GM13977 (cell line): ENCODE measurements at regions not wholly inside any gene's neighbourhood (a gene's known extent, or its start where the extent isn't known, plus 50 kb on each side); places are given as distances from the start of the nearest gene placed in this dataset.

Source experiments
- DNase-seq: peaks from one replicate; pipeline ENCODE4 v3.0.0; 2012; ENCODE audit warnings: low spot score
- in situ Hi-C: fragments of 300-500 bp; cut with MboI; formaldehyde crosslinking; loops from one replicate; pipeline ENCODE4 v1.12.0; 2022; ENCODE audit warnings: low sequenced_read_pairs, low pct_unique_long_range_greater_than_20kb, mixed read lengths, inconsistent platforms; ENCODE audit not compliant: unreplicated experiment
- TF ChIP-seq, protein P1 (sequence below): IDR thresholded peaks from 2 replicates; pipeline ENCODE4 v1.5.1; 2012; ENCODE audit warnings: mild to moderate bottlenecking, control low read depth; ENCODE audit not compliant: insufficient read depth; ENCODE audit errors: extremely low read depth, missing control alignments

DNA sequence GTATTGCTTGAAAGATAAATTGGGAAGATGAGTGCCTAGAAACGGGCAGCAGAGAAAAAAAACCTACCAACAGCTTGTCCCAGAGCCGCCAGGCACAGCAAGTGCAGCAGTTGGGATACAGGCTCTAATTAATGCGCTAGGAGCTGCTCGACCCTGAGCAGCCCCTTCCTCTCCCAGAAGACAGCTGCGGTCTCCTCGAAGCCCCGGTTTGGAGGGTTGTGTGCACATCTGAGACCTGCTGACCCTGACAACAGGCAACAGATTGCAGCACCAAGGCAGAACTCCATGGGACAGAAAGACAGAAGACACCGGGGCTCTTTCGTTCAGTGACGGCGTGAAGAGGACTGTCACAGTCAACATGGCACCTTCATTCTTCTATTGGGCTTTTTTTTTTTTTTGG is 101.4 kb downstream of the TSEN15 start:
- in situ Hi-C loops, result no loop called here
- TF ChIP-seq, protein P1, sequence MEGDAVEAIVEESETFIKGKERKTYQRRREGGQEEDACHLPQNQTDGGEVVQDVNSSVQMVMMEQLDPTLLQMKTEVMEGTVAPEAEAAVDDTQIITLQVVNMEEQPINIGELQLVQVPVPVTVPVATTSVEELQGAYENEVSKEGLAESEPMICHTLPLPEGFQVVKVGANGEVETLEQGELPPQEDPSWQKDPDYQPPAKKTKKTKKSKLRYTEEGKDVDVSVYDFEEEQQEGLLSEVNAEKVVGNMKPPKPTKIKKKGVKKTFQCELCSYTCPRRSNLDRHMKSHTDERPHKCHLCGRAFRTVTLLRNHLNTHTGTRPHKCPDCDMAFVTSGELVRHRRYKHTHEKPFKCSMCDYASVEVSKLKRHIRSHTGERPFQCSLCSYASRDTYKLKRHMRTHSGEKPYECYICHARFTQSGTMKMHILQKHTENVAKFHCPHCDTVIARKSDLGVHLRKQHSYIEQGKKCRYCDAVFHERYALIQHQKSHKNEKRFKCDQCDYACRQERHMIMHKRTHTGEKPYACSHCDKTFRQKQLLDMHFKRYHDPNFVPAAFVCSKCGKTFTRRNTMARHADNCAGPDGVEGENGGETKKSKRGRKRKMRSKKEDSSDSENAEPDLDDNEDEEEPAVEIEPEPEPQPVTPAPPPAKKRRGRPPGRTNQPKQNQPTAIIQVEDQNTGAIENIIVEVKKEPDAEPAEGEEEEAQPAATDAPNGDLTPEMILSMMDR, result no peak
- no peak for DNase-seq

DNA sequence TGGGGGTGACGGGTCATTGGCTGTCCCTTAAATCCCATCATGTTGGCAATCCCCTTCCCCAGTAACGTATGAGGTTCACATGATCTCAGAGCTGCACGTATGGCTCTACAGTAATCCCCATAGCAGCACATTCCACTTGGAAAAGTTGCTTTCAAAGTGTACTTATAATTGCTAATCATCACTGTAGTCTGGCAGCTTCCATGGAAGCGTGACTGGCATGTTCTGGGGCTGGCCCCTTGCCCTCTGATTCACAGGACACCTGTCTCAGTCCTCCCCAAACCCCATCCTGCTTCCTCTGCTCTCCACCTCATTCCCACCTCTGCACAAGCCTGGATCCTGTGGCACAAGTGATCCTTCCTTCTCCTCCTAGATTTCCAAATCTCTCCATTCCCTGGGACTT is 102.2 kb downstream of the TSEN15 start:
- TF ChIP-seq, protein P1, result no peak
- in situ Hi-C loops, result no loop called here
- no peak for DNase-seq

DNA sequence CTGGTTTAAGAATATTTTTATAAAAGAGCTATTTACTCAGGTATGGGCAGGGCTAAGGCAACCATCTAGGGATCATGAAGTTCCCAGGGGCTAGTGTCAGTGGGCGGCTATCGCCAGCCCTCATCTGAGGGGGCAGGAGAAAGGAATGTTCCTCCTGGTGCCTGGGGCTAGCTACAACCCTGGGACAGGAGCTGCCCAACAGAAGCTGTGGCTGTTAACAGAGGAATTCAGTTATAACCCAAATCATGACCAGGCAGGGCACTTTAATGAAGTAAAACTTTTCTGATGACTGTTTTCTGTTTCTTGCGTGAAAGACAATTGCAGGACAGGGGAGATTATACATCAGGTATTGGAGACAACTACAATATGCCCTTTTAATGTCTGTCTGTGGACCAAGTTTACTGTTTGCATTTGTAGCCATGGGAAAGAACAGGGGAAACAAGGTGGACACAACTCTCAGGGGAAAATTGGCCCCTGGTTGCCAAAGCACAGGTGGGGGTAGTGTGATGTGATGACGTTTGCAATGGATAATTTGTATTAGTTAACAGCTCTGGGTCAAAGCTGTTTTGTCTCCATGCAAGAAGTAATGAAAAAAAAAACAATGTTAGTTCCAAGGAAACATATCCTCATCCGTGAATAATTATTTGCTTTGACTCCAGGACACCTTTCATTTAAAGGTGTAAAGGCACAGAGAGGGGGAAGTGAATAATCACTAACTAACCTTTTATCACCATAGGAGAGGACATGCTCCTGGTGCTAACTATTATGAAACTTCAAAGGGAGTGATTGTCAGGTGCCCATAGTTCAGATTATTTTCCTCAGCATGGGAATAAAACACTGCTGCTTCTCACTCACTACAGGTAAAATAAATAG is 105.2 kb downstream of the TSEN15 start:
- no peak for DNase-seq
- in situ Hi-C loops, result no loop called here

DNA sequence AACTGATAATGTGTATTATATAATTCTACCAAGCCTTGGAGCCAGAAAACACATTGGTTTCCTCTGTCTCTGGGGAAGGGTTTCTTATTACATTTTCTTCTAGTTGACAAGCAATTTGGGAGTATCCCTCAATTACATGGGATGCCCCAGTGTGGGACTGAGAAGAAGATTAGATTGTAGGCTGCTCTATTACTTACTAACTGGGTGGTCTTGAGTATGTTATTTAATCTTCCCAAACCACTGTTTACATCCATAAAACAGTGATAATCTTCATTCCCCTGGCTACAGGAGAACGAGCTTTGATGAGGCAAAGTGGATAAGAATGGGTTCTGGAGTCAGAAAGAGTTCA is 105.8 kb downstream of the TSEN15 start:
- TF ChIP-seq, protein P1, result no peak
- DNase-seq, result no peak
- in situ Hi-C loops, result no loop called here

More for the DNA sequence above, 105.2 kb downstream of the TSEN15 start:
- TF ChIP-seq, protein P1, result no peak

DNA sequence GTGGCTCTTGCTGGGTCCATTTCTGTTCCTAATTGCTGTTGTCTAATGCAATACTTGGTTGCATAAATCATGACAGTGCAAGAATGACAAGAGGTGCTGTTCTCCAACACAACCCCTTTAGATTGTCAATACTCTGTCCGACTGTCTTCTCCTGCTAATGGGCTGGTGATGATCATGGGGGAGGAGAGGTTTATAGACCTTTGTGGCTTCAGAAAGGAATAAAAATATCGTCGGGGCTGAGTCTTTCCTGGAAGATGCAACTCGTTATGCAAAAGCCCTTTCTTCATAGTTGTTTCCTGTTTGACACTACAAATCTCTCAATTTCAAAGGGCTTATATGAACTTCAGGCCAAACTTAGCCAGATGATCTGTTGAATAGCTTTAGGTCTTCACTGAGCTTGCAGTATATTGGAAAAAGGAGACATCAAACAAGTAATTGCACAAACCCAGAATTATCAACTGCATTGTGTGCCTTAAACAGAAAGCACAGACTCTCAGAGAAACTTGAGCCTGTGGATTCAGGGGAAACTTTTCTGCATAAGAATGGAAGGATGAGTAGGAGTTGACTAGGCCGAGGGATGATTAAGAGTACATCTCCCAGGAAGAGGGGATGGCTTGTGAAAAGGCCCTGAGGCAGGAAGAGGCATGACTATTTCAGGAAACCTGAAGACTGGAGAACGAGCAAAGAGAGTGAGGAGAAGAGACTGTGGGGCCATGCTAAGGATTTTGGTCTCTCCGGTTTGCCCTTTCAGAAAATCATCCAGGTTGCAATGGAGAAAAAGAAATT is 107.6 kb downstream of the TSEN15 start:
- TF ChIP-seq, protein P1, result no peak
- in situ Hi-C loops, result no loop called here
- DNase-seq, result no peak

DNA sequence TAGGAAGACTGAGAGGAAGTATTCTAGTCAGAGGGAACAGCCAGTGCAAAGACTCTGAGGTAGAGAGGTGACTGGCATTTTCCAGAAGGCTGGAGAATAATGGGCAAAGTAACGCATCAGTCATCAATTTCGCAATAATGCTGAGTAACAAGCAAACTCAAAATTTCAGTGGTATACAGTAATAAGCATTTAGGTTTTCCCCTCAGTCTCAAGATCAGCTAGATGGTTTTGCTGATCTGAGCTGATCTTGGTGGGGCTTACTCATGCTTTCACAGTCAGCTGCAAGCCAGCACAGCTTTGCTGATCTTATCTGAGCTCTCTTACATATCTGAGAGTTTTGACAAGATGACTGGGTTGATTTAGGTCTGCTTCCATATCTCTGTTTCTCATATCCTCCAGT is 108.7 kb downstream of the TSEN15 start:
- peak; percentile 32 for DNase-seq
- TF ChIP-seq, protein P1, result no peak
- in situ Hi-C loops, result no loop called here
